ENCODE measurements at regions not wholly inside any gene's neighbourhood (a gene's known extent, or its start where the extent isn't known, plus 50 kb on each side); places are given as distances from the start of the nearest gene placed in this dataset.

DNA sequence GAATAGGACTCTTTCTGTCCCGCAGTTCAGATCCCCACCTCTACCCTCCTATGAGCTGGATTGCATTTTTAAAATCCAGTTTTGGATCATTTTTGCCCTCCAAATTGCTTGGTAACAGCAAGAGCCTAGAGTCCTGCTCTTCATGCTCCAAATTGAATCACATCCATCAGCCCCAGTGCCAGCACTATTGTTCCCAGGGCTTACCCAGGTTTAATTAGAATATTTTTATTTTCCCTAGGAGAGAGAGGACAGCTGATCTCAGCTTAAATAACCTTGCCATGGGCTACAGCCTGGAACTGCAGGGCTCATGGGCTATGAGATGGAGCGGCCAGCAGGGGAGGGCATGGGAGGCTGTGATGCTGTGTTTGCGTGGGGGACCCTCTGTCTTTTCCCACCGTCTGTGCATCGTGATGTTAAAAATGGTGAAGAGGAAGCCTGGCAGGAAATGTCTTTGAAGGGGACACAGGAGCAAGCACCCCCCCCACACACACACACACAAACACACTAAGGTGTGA, 59.4 kb upstream of the WSCD2 start:
- TF ChIP-seq CTCF (IDR thresholded peaks at IDR 0.05): no peak
- TF ChIP-seq POLR2A (IDR thresholded peaks at IDR 0.05): no peak

Measured in right lobe of liver (tissue), 4 donors.